ENCODE measurements at regions not wholly inside any gene's neighbourhood (a gene's known extent, or its start where the extent isn't known, plus 50 kb on each side); places are given as distances from the start of the nearest gene placed in this dataset.

DNA sequence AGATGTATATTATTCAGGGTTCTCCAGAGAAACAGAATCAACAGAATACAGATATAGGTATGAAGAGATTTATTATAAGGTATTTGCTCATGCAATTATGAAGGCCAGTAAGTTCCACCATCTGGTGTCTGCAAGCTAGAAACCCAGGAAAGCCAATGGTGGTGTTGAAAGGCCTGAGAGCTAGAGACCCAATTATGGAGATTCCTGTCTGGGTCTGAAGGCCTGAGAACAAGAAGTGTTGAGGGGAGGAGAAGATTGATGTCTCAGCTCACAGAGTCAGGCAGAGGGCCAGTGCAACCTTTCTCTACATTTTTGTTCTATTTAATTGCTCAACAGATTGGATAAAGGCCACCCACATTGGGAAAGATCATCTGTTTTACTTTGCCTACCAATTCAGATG lies 524.2 kb upstream of the CRIM1 start:
- TF ChIP-seq, protein P1, sequence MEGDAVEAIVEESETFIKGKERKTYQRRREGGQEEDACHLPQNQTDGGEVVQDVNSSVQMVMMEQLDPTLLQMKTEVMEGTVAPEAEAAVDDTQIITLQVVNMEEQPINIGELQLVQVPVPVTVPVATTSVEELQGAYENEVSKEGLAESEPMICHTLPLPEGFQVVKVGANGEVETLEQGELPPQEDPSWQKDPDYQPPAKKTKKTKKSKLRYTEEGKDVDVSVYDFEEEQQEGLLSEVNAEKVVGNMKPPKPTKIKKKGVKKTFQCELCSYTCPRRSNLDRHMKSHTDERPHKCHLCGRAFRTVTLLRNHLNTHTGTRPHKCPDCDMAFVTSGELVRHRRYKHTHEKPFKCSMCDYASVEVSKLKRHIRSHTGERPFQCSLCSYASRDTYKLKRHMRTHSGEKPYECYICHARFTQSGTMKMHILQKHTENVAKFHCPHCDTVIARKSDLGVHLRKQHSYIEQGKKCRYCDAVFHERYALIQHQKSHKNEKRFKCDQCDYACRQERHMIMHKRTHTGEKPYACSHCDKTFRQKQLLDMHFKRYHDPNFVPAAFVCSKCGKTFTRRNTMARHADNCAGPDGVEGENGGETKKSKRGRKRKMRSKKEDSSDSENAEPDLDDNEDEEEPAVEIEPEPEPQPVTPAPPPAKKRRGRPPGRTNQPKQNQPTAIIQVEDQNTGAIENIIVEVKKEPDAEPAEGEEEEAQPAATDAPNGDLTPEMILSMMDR (IDR thresholded peaks at IDR 0.05) = no peak
- no peak for TF ChIP-seq POLR2A (IDR thresholded peaks at IDR 0.05)
- H3K27ac ChIP-seq = no peak overlapping the region
- H3K9me3 ChIP-seq = no peaks in the 10 kb centered on the region
- ATAC-seq = no peak
- H3K4me1 ChIP-seq = no peaks in the 10 kb centered on the region
- DNase-seq = no peak
- H3K27me3 ChIP-seq = no peaks in the 10 kb centered on the region
- intact Hi-C loops (cut with DNase I) = no loop called here
- H3K4me3 ChIP-seq = no peak overlapping the region
- H3K36me3 ChIP-seq = no peaks in the 10 kb centered on the region

DNA sequence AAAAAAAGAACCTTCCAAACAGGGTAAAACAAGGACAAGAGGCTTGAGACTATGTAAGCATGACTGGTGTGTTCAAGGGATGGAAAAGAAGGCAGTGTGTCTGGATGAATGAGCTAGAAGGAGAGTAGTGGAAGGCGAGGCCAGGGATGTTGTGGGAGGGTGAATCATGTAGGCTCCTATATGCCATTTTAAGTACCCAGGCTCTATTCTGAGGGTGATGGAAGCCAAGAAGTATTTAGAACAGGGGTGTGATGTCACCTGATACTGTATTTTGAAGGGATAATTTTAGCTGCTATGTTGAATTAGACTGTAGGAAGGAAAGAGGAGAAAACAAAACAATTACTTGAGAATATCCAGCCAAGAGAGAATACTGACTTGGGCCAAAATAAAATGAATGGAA lies 524.7 kb upstream of the CRIM1 start:
- ATAC-seq (no peak), DNase-seq (no peak)
- no peak overlapping the region for H3K27ac ChIP-seq
- WGBS (ENCODE audit: insufficient coverage, low coverage, low lambda C conversion rate, missing lambda C conversion rate) = no CpG with 5 or more reads among the region's 1 CpG
- no peak overlapping the region for H3K4me3 ChIP-seq
- no peaks in the 10 kb centered on the region for H3K27me3 ChIP-seq
- TF ChIP-seq, protein P1 (IDR thresholded peaks at IDR 0.05) = no peak
- TF ChIP-seq POLR2A (IDR thresholded peaks at IDR 0.05) = no peak
- no peaks in the 10 kb centered on the region for H3K36me3 ChIP-seq
- no peaks in the 10 kb centered on the region for H3K4me1 ChIP-seq
- H3K9me3 ChIP-seq = no peaks in the 10 kb centered on the region
- intact Hi-C loops (cut with DNase I) = no loop called here

DNA sequence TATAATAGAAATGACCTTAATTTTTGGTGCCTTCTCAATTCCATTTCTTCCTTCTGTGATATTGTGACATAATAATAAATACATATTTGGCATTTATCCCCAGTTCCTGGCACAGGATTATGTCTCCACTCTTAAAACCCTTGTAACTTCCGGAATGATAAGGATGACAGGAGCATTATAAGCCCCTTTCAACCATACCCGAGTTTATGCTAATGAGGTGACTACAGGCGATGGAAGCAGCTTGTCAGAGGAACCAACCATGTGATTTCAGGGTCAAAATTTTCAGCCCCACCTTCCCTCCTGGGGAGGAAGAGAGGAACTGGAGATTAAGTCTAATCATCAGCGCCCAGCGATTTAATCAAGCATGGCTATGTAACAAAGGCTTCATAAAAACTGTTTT lies 528.5 kb upstream of the CRIM1 start:
- Histone ChIP-seq H3K9me3 (no peaks in the 10 kb centered on the region), H3K4me1 (no peaks in the 10 kb centered on the region), H3K4me3 (no peak overlapping the region), H3K27ac (no peak overlapping the region), H3K36me3 (no peaks in the 10 kb centered on the region), H3K27me3 (no peaks in the 10 kb centered on the region)
- 57% methylated on average over 5 of the region's 5 CpGs for WGBS (ENCODE audit: insufficient coverage, low coverage, low lambda C conversion rate, missing lambda C conversion rate)
- DNase-seq = no peak
- TF ChIP-seq, protein P1 (IDR thresholded peaks at IDR 0.05) = no peak
- no peak for TF ChIP-seq POLR2A (IDR thresholded peaks at IDR 0.05)
- no peak for ATAC-seq
- intact Hi-C loops (cut with DNase I) = no loop called here

DNA sequence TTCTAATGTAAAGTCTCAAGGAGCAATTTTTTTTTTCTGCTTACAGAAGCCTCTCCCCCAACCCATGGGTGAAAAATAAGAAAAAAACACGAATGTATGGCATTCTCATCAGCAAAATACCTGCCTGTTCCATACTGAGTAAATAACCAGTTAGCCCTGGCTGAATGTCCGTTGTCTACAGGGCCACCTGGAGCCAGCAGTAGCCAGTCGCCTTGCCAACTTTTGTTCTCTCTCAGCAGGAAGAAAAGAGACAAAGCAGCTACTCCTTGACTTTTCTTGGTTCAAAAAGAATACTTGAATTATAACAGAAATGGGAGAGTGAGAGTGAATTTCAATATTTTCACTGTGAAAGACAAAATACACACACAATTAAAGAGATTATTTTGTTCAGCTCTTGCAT lies 532.9 kb upstream of the CRIM1 start:
- no peak for ATAC-seq
- H3K4me3 ChIP-seq = no peak overlapping the region
- H3K27me3 ChIP-seq = no peaks in the 10 kb centered on the region
- no peaks in the 10 kb centered on the region for H3K36me3 ChIP-seq
- H3K27ac ChIP-seq = no peak overlapping the region
- TF ChIP-seq, protein P1 (IDR thresholded peaks at IDR 0.05) = no peak
- TF ChIP-seq POLR2A (IDR thresholded peaks at IDR 0.05) = no peak
- WGBS (ENCODE audit: insufficient coverage, low coverage, low lambda C conversion rate, missing lambda C conversion rate) = 15% methylated on average over 3 of the region's 3 CpGs
- DNase-seq = no peak
- H3K9me3 ChIP-seq = no peaks in the 10 kb centered on the region
- intact Hi-C loops (cut with DNase I) = no loop called here
- no peaks in the 10 kb centered on the region for H3K4me1 ChIP-seq

DNA sequence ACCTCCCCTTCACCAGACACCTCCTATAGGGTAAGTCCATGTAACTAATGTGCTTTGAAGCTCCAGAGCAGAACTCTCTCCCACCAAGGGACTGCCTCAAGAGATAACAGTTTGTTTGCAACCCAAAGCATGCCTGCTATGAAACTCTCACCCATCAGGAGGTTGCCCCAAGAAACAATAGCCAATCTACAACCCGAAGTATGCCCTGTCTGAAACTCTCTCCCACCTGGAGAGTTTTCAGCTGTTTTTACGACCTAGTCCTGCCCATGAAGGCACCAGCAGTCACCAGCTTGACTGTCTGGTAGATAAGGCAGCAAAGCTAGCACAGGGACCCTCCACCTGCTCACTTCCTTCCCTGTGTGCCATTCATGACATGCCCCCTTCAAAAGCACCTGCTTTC lies 533.9 kb upstream of the CRIM1 start:
- TF ChIP-seq, protein P1 (IDR thresholded peaks at IDR 0.05) = no peak
- no peak for TF ChIP-seq POLR2A (IDR thresholded peaks at IDR 0.05)
- Histone ChIP-seq H3K27me3 (no peaks in the 10 kb centered on the region), H3K36me3 (no peaks in the 10 kb centered on the region), H3K4me3 (no peak overlapping the region), H3K9me3 (no peaks in the 10 kb centered on the region), H3K27ac (no peak overlapping the region), H3K4me1 (no peaks in the 10 kb centered on the region)
- ATAC-seq (no peak), DNase-seq (no peak)
- 13% methylated on average over 2 of the region's 2 CpGs for WGBS (ENCODE audit: insufficient coverage, low coverage, low lambda C conversion rate, missing lambda C conversion rate)
- intact Hi-C loops (cut with DNase I) = no loop called here

Data from right lobe of liver (tissue), 6 donors.